GM12878 (cell line): ENCODE measurements at regions not wholly inside any gene's neighbourhood (a gene's known extent, or its start where the extent isn't known, plus 50 kb on each side); places are given as distances from the start of the nearest gene placed in this dataset.

Experiments used
- ATAC-seq: fragments of 200-7000 bp; cut with Tn5 transposase; 3 replicates; pipeline ENCODE4 v1.9.1; 2020; ENCODE audit warnings: mild to moderate bottlenecking, moderate library complexity
- BruUV-seq: library from RNA; stranded (reverse); fragments of 400-500 nt; replicated peaks from 2 replicates; lab custom pipeline; 2021; lab: Mats Ljungman, UMichigan
- CTCF ChIA-PET: fragments of 300-600 bp; sonication (Branson Sonifier 250); formaldehyde crosslinking; extraction: SDS; loops from one replicate; lab custom pipeline; 2021; ENCODE audit warnings: inconsistent platforms; lab: Yijun Ruan, JAX
- POLR2A ChIA-PET: fragments of 350-600 bp; formaldehyde crosslinking; extraction: SDS; loops from one replicate; lab custom pipeline; 2021; ENCODE audit warnings: inconsistent platforms; lab: Charles Lee
- RAD21 ChIA-PET: fragments of 300-600 bp; sonication (Branson Sonifier 250); formaldehyde crosslinking; loops from one replicate; lab custom pipeline; 2023; ENCODE audit warnings: antibody characterized with exemption; ENCODE audit not compliant: unreplicated experiment; lab: Charles Lee
- SMC1A ChIA-PET: fragments of 300-600 bp; sonication (Branson Sonifier 250); formaldehyde crosslinking; loops from one replicate; lab custom pipeline; 2023; ENCODE audit not compliant: unreplicated experiment, uncharacterized antibody; lab: Charles Lee
- DNase-seq: peaks from one replicate; pipeline ENCODE4 v3.0.0-alpha.2; 2011; ENCODE audit warnings: low read depth, low spot score
- FAIRE-seq: peaks from 3 replicates; lab custom pipeline; 2011; peaks lifted over from hg19 to GRCh38; lab: Jason Lieb, UNC
- H2AFZ ChIP-seq: 2 replicates; pipeline ENCODE4 v1.6.0; 2011; ENCODE audit warnings: low read depth, low read length, control low read depth; ENCODE audit not compliant: control insufficient read depth
- H3K27ac ChIP-seq: 2 replicates; pipeline ENCODE4 v1.5.1; 2011; ENCODE audit warnings: control low read depth; ENCODE audit not compliant: control insufficient read depth, insufficient read depth
- H3K27me3 ChIP-seq, 2 experiments: replicated peaks in 1 of 2; 2 replicates each; pipeline versions ENCODE4 v1.6.0 to v1.6.1; 2011; ENCODE audit warnings: low read length in 1 of 2; ENCODE audit not compliant: control insufficient read depth in 2 of 2, insufficient read depth in 2 of 2
- H3K36me3 ChIP-seq, 2 experiments: 2 replicates each; pipeline ENCODE4 v1.5.1; 2011; ENCODE audit warnings: low read length in 1 of 2; ENCODE audit not compliant: control insufficient read depth in 2 of 2, insufficient read depth in 2 of 2
- H3K4me1 ChIP-seq: 2 replicates; pipeline ENCODE4 v1.6.1; 2011; ENCODE audit warnings: mild to moderate bottlenecking, low read length, moderate library complexity, mixed read lengths; ENCODE audit not compliant: control insufficient read depth, insufficient read depth
- H3K4me2 ChIP-seq: 2 replicates; pipeline ENCODE4 v1.6.0; 2011; ENCODE audit warnings: control low read depth; ENCODE audit not compliant: control insufficient read depth, insufficient read depth
- H3K4me3 ChIP-seq: fragments of 200-600 bp; sonication (generic); 2 replicates; pipeline ENCODE4 v1.5.1; 2016
- H3K79me2 ChIP-seq: 2 replicates; pipeline ENCODE4 v1.6.0; 2011; ENCODE audit warnings: low read length; ENCODE audit not compliant: control insufficient read depth, insufficient read depth
- H3K9ac ChIP-seq: 2 replicates; pipeline ENCODE4 v1.8.0; 2011; ENCODE audit warnings: low read length, control low read depth, mixed read lengths; ENCODE audit not compliant: control insufficient read depth, insufficient read depth
- H3K9me3 ChIP-seq: replicated peaks from 3 replicates; pipeline ENCODE4 v1.5.1; 2011; ENCODE audit warnings: mild to moderate bottlenecking, low read length; ENCODE audit not compliant: control insufficient read depth, insufficient read depth
- H4K20me1 ChIP-seq: 2 replicates; pipeline ENCODE4 v1.6.0; 2011; ENCODE audit not compliant: control insufficient read depth, insufficient read depth
- BCL3 ChIP-seq: IDR thresholded peaks from 2 replicates; pipeline ENCODE4 v1.6.1; 2011; ENCODE audit warnings: borderline replicate concordance, low read depth, mild to moderate bottlenecking, moderate library complexity, low read length; ENCODE audit not compliant: insufficient read depth, poor library complexity, severe bottlenecking
- CBFB ChIP-seq: IDR thresholded peaks from 2 replicates; pipeline ENCODE4 v1.6.1; 2016; ENCODE audit warnings: antibody characterized with exemption, low read depth
- DPF2 ChIP-seq: fragments of 450-650 bp; IDR thresholded peaks from 2 replicates; pipeline ENCODE4 v1.6.1; 2017; ENCODE audit warnings: mild to moderate bottlenecking
- ESRRA ChIP-seq: IDR thresholded peaks from 2 replicates; pipeline ENCODE4 v1.6.1; 2012; ENCODE audit warnings: mild to moderate bottlenecking, low read length, improper control_type of control experiment
- EZH2 ChIP-seq: IDR thresholded peaks from 2 replicates; pipeline ENCODE4 v1.6.1; 2012; ENCODE audit warnings: low read depth, mild to moderate bottlenecking, control low read depth, inconsistent platforms, low read length, borderline replicate concordance; ENCODE audit not compliant: control insufficient read depth
- FOXM1 ChIP-seq: IDR thresholded peaks from 2 replicates; pipeline ENCODE4 v1.6.1; 2012; ENCODE audit warnings: low read depth, mild to moderate bottlenecking, inconsistent platforms, low read length, moderate library complexity
- GATAD2B ChIP-seq: fragments of 450-650 bp; conservative IDR thresholded peaks from 2 replicates; pipeline ENCODE4 v1.6.1; 2017; ENCODE audit warnings: low read depth, mild to moderate bottlenecking, moderate library complexity
- HDAC6 ChIP-seq: fragments of 200-600 bp; sonication (generic); IDR thresholded peaks from one replicate; pipeline ENCODE4 v1.8.0; 2017; ENCODE audit warnings: antibody characterized with exemption; ENCODE audit not compliant: unreplicated experiment
- IKZF2 ChIP-seq, 2 experiments: fragments of 450-650 bp; IDR thresholded peaks; 2 replicates each; pipeline ENCODE4 v1.6.1; 2017; ENCODE audit warnings: mild to moderate bottlenecking in 2 of 2, moderate library complexity in 2 of 2
- MTA2 ChIP-seq: fragments of 450-650 bp; IDR thresholded peaks from 2 replicates; pipeline ENCODE4 v1.6.1; 2016; ENCODE audit warnings: low read depth, mild to moderate bottlenecking, moderate library complexity
- NKRF ChIP-seq: fragments of 450-650 bp; conservative IDR thresholded peaks from 2 replicates; pipeline ENCODE4 v1.6.1; 2017; ENCODE audit warnings: mild to moderate bottlenecking, moderate library complexity
- POLR2AphosphoS5 ChIP-seq: IDR thresholded peaks from 2 replicates; pipeline ENCODE4 v1.6.1; 2011; ENCODE audit warnings: mild to moderate bottlenecking, low read length, inconsistent platforms
- RCOR1 ChIP-seq: conservative IDR thresholded peaks from 2 replicates; pipeline ENCODE4 v1.6.1; 2012; ENCODE audit warnings: low read depth, low read length, improper control_type of control experiment
- STAT1 ChIP-seq: fragments of 450-650 bp; conservative IDR thresholded peaks from 2 replicates; pipeline ENCODE4 v1.6.1; 2014; ENCODE audit warnings: antibody characterized with exemption, mild to moderate bottlenecking
- STAT3 ChIP-seq: IDR thresholded peaks from 2 replicates; pipeline ENCODE4 v1.6.1; 2011; ENCODE audit warnings: low read depth, low read length, improper control_type of control experiment
- YY1 ChIP-seq: IDR thresholded peaks from 2 replicates; pipeline ENCODE4 v1.6.1; 2011; ENCODE audit warnings: low read depth, mild to moderate bottlenecking, low read length
- ZNF384 ChIP-seq: IDR thresholded peaks from 2 replicates; pipeline ENCODE4 v1.6.1; 2012; ENCODE audit warnings: low read depth, mild to moderate bottlenecking, low read length, improper control_type of control experiment, borderline replicate concordance
- ZSCAN29 ChIP-seq: fragments of 450-650 bp; IDR thresholded peaks from 2 replicates; pipeline ENCODE4 v1.6.1; 2017; ENCODE audit warnings: mild to moderate bottlenecking, moderate library complexity
- ZZZ3 ChIP-seq: IDR thresholded peaks from 2 replicates; pipeline ENCODE4 v1.6.1; 2011; ENCODE audit warnings: low read depth; ENCODE audit not compliant: control insufficient read depth, insufficient read length
- WGBS: methylation state at CpG from one replicate; pipeline ENCODE4 v1.1.6; 2016; ENCODE audit warnings: low lambda C conversion rate; ENCODE audit not compliant: insufficient replicate concordance, insufficient coverage; ENCODE audit errors: missing lambda C conversion rate; 5-methylcytosine and 5-hydroxymethylcytosine counted together
- in situ Hi-C: fragments of 300-500 bp; cut with MboI; formaldehyde crosslinking; loops from 9 replicates; pipeline ENCODE4 v1.14.3; 2018; ENCODE audit warnings: mixed read lengths
- intact Hi-C: fragments of 100-400 bp; cut with micrococcal nuclease; formaldehyde crosslinking; loops from one replicate; pipeline ENCODE4 v1.14.2; 2022; ENCODE audit not compliant: unreplicated experiment

- H3K79me2 ChIP-seq, result no peaks in the 10 kb centered on the region
- FAIRE-seq (no peak), ATAC-seq (no peak), DNase-seq (no peak)
- RAD21 ChIA-PET, result no interaction called here
- 55% methylated on average over 3 of the region's 3 CpGs for WGBS
- in situ Hi-C loops (no loop called here), intact Hi-C loops (no loop called here)
- no peak overlapping the region for H2AFZ ChIP-seq
- no peak overlapping the region for H3K27ac ChIP-seq
- H3K4me2 ChIP-seq, result no peak overlapping the region
- no peak for TF ChIP-seq POLR2AphosphoS5
- TF ChIP-seq STAT3, result no peak
- TF ChIP-seq IKZF2 (IDR thresholded peaks at IDR 0.05), result no peak
- no peak for TF ChIP-seq STAT1
- TF ChIP-seq EZH2, result no peak
- no peak for TF ChIP-seq HDAC6
- TF ChIP-seq ESRRA, result no peak
- no peak for TF ChIP-seq YY1
- no peak for TF ChIP-seq FOXM1
- no peak for TF ChIP-seq GATAD2B
- no peak for TF ChIP-seq ZSCAN29
- SMC1A ChIA-PET, result no interaction called here
- POLR2A ChIA-PET, result no interaction called here
- no peaks in the 10 kb centered on the region for H3K4me1 ChIP-seq
- CTCF ChIA-PET, result no interaction called here
- H3K36me3 ChIP-seq, result no peaks in the 10 kb centered on the region
- H3K4me3 ChIP-seq, result no peak overlapping the region
- H4K20me1 ChIP-seq, result no peaks in the 10 kb centered on the region
- no peaks in the 10 kb centered on the region; the same call in 2 of the 3 replicates for H3K9me3 ChIP-seq
- BruUV-seq, result no TSS peak
- H3K27me3 ChIP-seq, result no peaks in the 10 kb centered on the region
- H3K9ac ChIP-seq, result no peak overlapping the region
These were observed 278.1 kb upstream of the CTNNB1 start for GRCh38 chr3:40921251-40921650.

- H3K4me2 ChIP-seq, result no peak overlapping the region
- no TSS peak for BruUV-seq
- no peaks in the 10 kb centered on the region; the same call in 2 of the 3 replicates for H3K9me3 ChIP-seq
- no peaks in the 10 kb centered on the region for H3K4me1 ChIP-seq
- CTCF ChIA-PET, result no interaction called here
- FAIRE-seq (no peak), ATAC-seq (peak; percentile 63), DNase-seq (no peak)
- H3K27me3 ChIP-seq, result no peaks in the 10 kb centered on the region
- no peak overlapping the region for H3K9ac ChIP-seq
- intact Hi-C loops, result no loop called here
- POLR2A ChIA-PET, result no interaction called here
- H3K79me2 ChIP-seq, result no peaks in the 10 kb centered on the region
- no peak overlapping the region for H3K4me3 ChIP-seq
- in situ Hi-C loops, result no loop called here
- WGBS, result 36% methylated on average over 4 of the region's 4 CpGs
- no peaks in the 10 kb centered on the region for H4K20me1 ChIP-seq
- RAD21 ChIA-PET, result no interaction called here
- H2AFZ ChIP-seq, result no peak overlapping the region
- no peak overlapping the region for H3K27ac ChIP-seq
- SMC1A ChIA-PET, result no interaction called here
- H3K36me3 ChIP-seq, result no peaks in the 10 kb centered on the region
- no peak for TF ChIP-seq ZZZ3
- TF ChIP-seq NKRF, result no peak
- no peak for TF ChIP-seq BCL3
- TF ChIP-seq CBFB, result no peak
- peak; percentile 40; the same call in 1 of the 2 replicates for TF ChIP-seq MTA2
- TF ChIP-seq ZNF384, result no peak
- peak; percentile 47; the same call in 1 of the 2 replicates for TF ChIP-seq DPF2
- TF ChIP-seq RCOR1, result no peak
These were observed 276.2 kb upstream of the CTNNB1 start for GRCh38 chr3:40923143-40923542.
